Endothelial cell of umbilical vein (primary cell): ENCODE measurements at regions not wholly inside any gene's neighbourhood (a gene's known extent, or its start where the extent isn't known, plus 50 kb on each side); places are given as distances from the start of the nearest gene placed in this dataset.

Experiments used
- BruUV-seq: library from RNA; stranded (reverse); fragments of 400-500 nt; replicated peaks from 2 replicates; lab custom pipeline; 2021; lab: Mats Ljungman, UMichigan
- CTCF ChIA-PET: fragments of 300-600, 350-600 bp; sonication (Branson Sonifier 250); formaldehyde crosslinking; loops from one replicate; lab custom pipeline; 2021; ENCODE audit warnings: antibody characterized with exemption, inconsistent platforms; lab: Charles Lee
- POLR2A ChIA-PET: fragments of 300-600, 350-600 bp; sonication (Branson Sonifier 250); formaldehyde crosslinking; loops from one replicate; lab custom pipeline; 2021; ENCODE audit warnings: antibody characterized with exemption, inconsistent platforms; lab: Charles Lee
- DNase-seq: peaks from one replicate; pipeline ENCODE4 v3.0.0-alpha.2; 2011; ENCODE audit warnings: low read depth, low spot score
- FAIRE-seq: peaks from 2 replicates; lab custom pipeline; 2011; peaks lifted over from hg19 to GRCh38; lab: Jason Lieb, UNC
- H2AFZ ChIP-seq: 2 replicates; pipeline ENCODE4 v1.6.0; 2012; ENCODE audit warnings: low read depth, low read length, control low read depth, inconsistent platforms
- H3K27ac ChIP-seq: 2 replicates; pipeline ENCODE4 v1.5.1; 2011; ENCODE audit warnings: low read depth, mild to moderate bottlenecking, control low read depth, low read length, moderate library complexity; ENCODE audit not compliant: insufficient read depth
- H3K27me3 ChIP-seq, 2 experiments: 2 replicates each; pipeline versions ENCODE4 v1.6.0 to v1.6.1; 2011; ENCODE audit warnings: low read length in 2 of 2, mixed read lengths in 1 of 2; ENCODE audit not compliant: control insufficient read depth in 2 of 2, insufficient read depth in 2 of 2
- H3K36me3 ChIP-seq, 2 experiments: 2 replicates in 1 of 2; 3 replicates in 1 of 2; pipeline ENCODE4 v1.5.1; 2011; ENCODE audit warnings: low read length in 2 of 2, mild to moderate bottlenecking in 1 of 2, moderate library complexity in 1 of 2; ENCODE audit not compliant: control insufficient read depth in 2 of 2, insufficient read depth in 2 of 2; ENCODE audit errors: extremely low read depth in 1 of 2
- H3K4me1 ChIP-seq: 3 replicates; pipeline ENCODE4 v1.5.1; 2011; ENCODE audit warnings: mild to moderate bottlenecking, low read length; ENCODE audit not compliant: control insufficient read depth, insufficient read depth; ENCODE audit errors: extremely low read depth
- H3K4me2 ChIP-seq: 2 replicates; pipeline ENCODE4 v1.6.1; 2011; ENCODE audit warnings: low read length, control low read depth, mixed read lengths; ENCODE audit not compliant: insufficient read depth
- H3K4me3 ChIP-seq, 3 experiments: fragments of 200-600 bp in 1 of 3; sonication (generic), shearing (Covaris generic) in 1 of 3; replicated peaks in 1 of 3; 2 replicates each; pipeline ENCODE4 v1.5.1; 2011 to 2016; ENCODE audit warnings: control low read depth in 3 of 3, low read length in 3 of 3, mild to moderate bottlenecking in 2 of 3, inconsistent platforms in 1 of 3, low read depth in 1 of 3, moderate library complexity in 1 of 3; ENCODE audit not compliant: insufficient read depth in 1 of 3
- H3K79me2 ChIP-seq: 2 replicates; pipeline ENCODE4 v1.6.0; 2012; ENCODE audit warnings: low read length, inconsistent platforms; ENCODE audit not compliant: control insufficient read depth, insufficient read depth
- H3K9ac ChIP-seq: replicated peaks from 2 replicates; pipeline ENCODE3; 2011; ENCODE audit warnings: low read length, control low read depth; ENCODE audit not compliant: insufficient read depth; ENCODE audit errors: extremely low read depth
- H3K9me1 ChIP-seq: replicated peaks from 3 replicates; pipeline ENCODE4 v1.6.0; 2011; ENCODE audit warnings: mild to moderate bottlenecking, low read length; ENCODE audit not compliant: control insufficient read depth, insufficient read depth; ENCODE audit errors: extremely low read depth
- H3K9me3 ChIP-seq: replicated peaks from 2 replicates; pipeline ENCODE4 v1.5.1; 2012; ENCODE audit warnings: low read length, inconsistent platforms; ENCODE audit not compliant: control insufficient read depth, insufficient read depth
- H4K20me1 ChIP-seq: replicated peaks from 2 replicates; pipeline ENCODE3; 2011; ENCODE audit warnings: mild to moderate bottlenecking, low read length; ENCODE audit not compliant: control insufficient read depth, insufficient read depth; ENCODE audit errors: extremely low read depth
- CTCF ChIP-seq, 2 donors: IDR thresholded peaks; 1 replicate in 1 of 2; 2 replicates in 1 of 2; pipeline ENCODE4 v1.5.1; 2011; ENCODE audit warnings: low read length in 2 of 2, mild to moderate bottlenecking in 2 of 2, moderate library complexity in 2 of 2, control low read depth in 1 of 2, inconsistent platforms in 1 of 2, low read depth in 1 of 2; ENCODE audit not compliant: insufficient read depth in 1 of 2; ENCODE audit errors: extremely low read depth in 1 of 2
- EZH2 ChIP-seq: IDR thresholded peaks from 2 replicates; pipeline ENCODE4 v1.6.1; 2012; ENCODE audit warnings: borderline replicate concordance, low read depth, mild to moderate bottlenecking, moderate library complexity, low read length, inconsistent platforms; ENCODE audit not compliant: severe bottlenecking
- FOS ChIP-seq: IDR thresholded peaks from 2 replicates; pipeline ENCODE4 v1.6.1; 2011; ENCODE audit warnings: mild to moderate bottlenecking, low read length, moderate library complexity, borderline replicate concordance; ENCODE audit not compliant: insufficient read depth
- GATA2 ChIP-seq: IDR thresholded peaks from 2 replicates; pipeline ENCODE4 v1.7.0; 2011; ENCODE audit warnings: low read depth, mild to moderate bottlenecking, moderate library complexity, mixed read lengths, low read length; ENCODE audit not compliant: insufficient read length, insufficient read depth
- JUN ChIP-seq: IDR thresholded peaks from 2 replicates; pipeline ENCODE4 v1.6.1; 2011; ENCODE audit warnings: borderline replicate concordance, low read depth; ENCODE audit not compliant: insufficient read length, insufficient read depth
- MAX ChIP-seq: IDR thresholded peaks from 2 replicates; pipeline ENCODE4 v1.6.1; 2011; ENCODE audit not compliant: insufficient read depth, insufficient read length
- MYC ChIP-seq: IDR thresholded peaks from one replicate; pipeline ENCODE4 v1.6.1; 2011; ENCODE audit warnings: mild to moderate bottlenecking, low read depth, low read length
- POLR2A ChIP-seq: IDR thresholded peaks from 2 replicates; pipeline ENCODE4 v1.6.1; 2012; ENCODE audit warnings: low read depth, mild to moderate bottlenecking, control low read depth, low read length
- POLR2AphosphoS5 ChIP-seq: IDR thresholded peaks from 2 replicates; pipeline ENCODE4 v1.6.1; 2012; ENCODE audit warnings: low read depth, mild to moderate bottlenecking, control low read depth, low read length, moderate library complexity; ENCODE audit not compliant: insufficient read depth
- dilution Hi-C: fragments of 300-500 bp; cut with MboI; formaldehyde crosslinking; loops from one replicate; pipeline ENCODE4 v1.15.0; 2019; ENCODE audit warnings: low sequenced_read_pairs; ENCODE audit not compliant: extremely low pct_ligation_motif_present
- intact Hi-C: fragments of 100-400 bp; cut with micrococcal nuclease; formaldehyde crosslinking; loops from one replicate; pipeline ENCODE4 v1.10.0; 2022

- TF ChIP-seq JUN (no peak), CTCF (IDR thresholded peaks at IDR 0.05; ENCODE audit: extremely low read depth in 1 of 2, insufficient read depth in 1 of 2, low read depth in 1 of 2, low read length in 2 of 2) (no peak), EZH2 (no peak), POLR2A (no peak), POLR2AphosphoS5 (no peak), MYC (no peak)
- ChIA-PET CTCF (interaction anchor here (1.5 kb wide), 1 partner anchor 213 kb away, joined by 3 read pairs; no protein-coding TSS in a partner anchor), POLR2A (no interaction called here)
- no peaks in the 10 kb centered on the region for H3K27me3 ChIP-seq
- H3K4me1 ChIP-seq, result no peaks in the 10 kb centered on the region
- intact Hi-C loops (no loop called here), dilution Hi-C loops (no loop called here)
- DNase-seq (no peak), FAIRE-seq (no peak)
- H4K20me1 ChIP-seq, result no peaks in the 10 kb centered on the region
- H3K9me1 ChIP-seq, result no peaks in the 10 kb centered on the region
- no peak overlapping the region for H3K4me2 ChIP-seq
- no peaks in the 10 kb centered on the region for H3K79me2 ChIP-seq
- no peak overlapping the region for H3K27ac ChIP-seq
- no peak overlapping the region for H3K9ac ChIP-seq
- no TSS peak for BruUV-seq
- H2AFZ ChIP-seq, result no peak overlapping the region
- no peak overlapping the region for H3K4me3 ChIP-seq
- H3K36me3 ChIP-seq, result no peaks in the 10 kb centered on the region
- H3K9me3 ChIP-seq, result no peaks in the 10 kb centered on the region
Measured at GRCh38 chr1:82991569-82991968, 1007.4 kb downstream of the TTLL7 start.

GRCh38 chr1:82979593-82980236 lies 1019.2 kb downstream of the TTLL7 start:
- no TSS peak for BruUV-seq
- TF ChIP-seq POLR2A, result no peak
- no peak for TF ChIP-seq EZH2
- no peak for TF ChIP-seq CTCF (IDR thresholded peaks at IDR 0.05; ENCODE audit: extremely low read depth in 1 of 2, insufficient read depth in 1 of 2, low read depth in 1 of 2, low read length in 2 of 2)
- no peak for TF ChIP-seq POLR2AphosphoS5
- TF ChIP-seq FOS, result no peak
- TF ChIP-seq GATA2, result no peak
- no peak for TF ChIP-seq MYC
- no peak for TF ChIP-seq JUN
- TF ChIP-seq MAX, result no peak
- H3K4me2 ChIP-seq, result no peak overlapping the region
- no peaks in the 10 kb centered on the region for H3K79me2 ChIP-seq
- POLR2A ChIA-PET, result no interaction called here
- no peak overlapping the region for H3K27ac ChIP-seq
- DNase-seq, result no peak
- FAIRE-seq, result no peak
- no peaks in the 10 kb centered on the region for H4K20me1 ChIP-seq
- no peaks in the 10 kb centered on the region for H3K9me1 ChIP-seq
- CTCF ChIA-PET, result no interaction called here
- H3K36me3 ChIP-seq, result no peaks in the 10 kb centered on the region
- no peaks in the 10 kb centered on the region for H3K4me1 ChIP-seq
- H3K9me3 ChIP-seq, result no peaks in the 10 kb centered on the region
- H3K27me3 ChIP-seq, result peaks cover 5 to 6% of the 10 kb centered on the region in 2 experiments
- no peak overlapping the region for H3K4me3 ChIP-seq
- intact Hi-C loops, result no loop called here
- dilution Hi-C loops, result no loop called here
- H3K9ac ChIP-seq, result no peak overlapping the region
- H2AFZ ChIP-seq, result no peak overlapping the region
